Esophagus muscularis mucosa (tissue), 3 donors: ENCODE measurements at regions not wholly inside any gene's neighbourhood (a gene's known extent, or its start where the extent isn't known, plus 50 kb on each side); places are given as distances from the start of the nearest gene placed in this dataset.

Source experiments
- CTCF ChIP-seq, 3 experiments: fragments of 200-600 bp in 2 of 3; fragments of 450-650 bp in 1 of 3; sonication (generic) in 2 of 3; IDR thresholded peaks; one replicate each; pipeline ENCODE4 v1.5.1; 2017 to 2019; ENCODE audit warnings: antibody characterized with exemption in 3 of 3, mild to moderate bottlenecking in 2 of 3, moderate library complexity in 1 of 3
- POLR2A ChIP-seq: fragments of 450-650 bp; IDR thresholded peaks from one replicate; pipeline ENCODE4 v1.6.1; 2017; ENCODE audit warnings: antibody characterized with exemption, moderate library complexity, mild to moderate bottlenecking, low read depth
- POLR2AphosphoS5 ChIP-seq, 2 donors: sonication (generic); formaldehyde crosslinking; IDR thresholded peaks; one replicate each; pipeline ENCODE4 v1.6.1; 2017; ENCODE audit warnings: antibody characterized with exemption in 2 of 2

DNA sequence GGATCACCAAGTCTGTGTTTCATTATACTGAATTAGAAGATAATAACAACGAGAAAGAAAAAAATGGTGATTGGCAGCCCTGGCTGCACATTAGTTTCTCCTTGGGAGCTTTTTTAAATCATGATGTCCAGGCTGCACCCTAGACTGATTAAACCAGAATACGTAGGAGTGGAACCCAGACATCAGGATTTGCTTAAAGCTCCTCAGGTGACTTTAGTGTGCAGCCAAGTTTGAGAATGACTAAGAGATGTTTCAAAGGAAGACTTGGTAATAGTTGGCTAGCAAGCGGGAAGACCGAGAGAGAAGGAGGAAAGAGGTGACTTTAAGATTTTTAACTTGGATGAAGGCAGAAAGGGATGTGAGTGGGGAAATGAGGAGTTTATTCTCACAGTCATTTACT lies 71.4 kb upstream of the SERP2 start:
- TF ChIP-seq POLR2A: no peak
- TF ChIP-seq CTCF (IDR thresholded peaks at IDR 0.05): no peak
- no peak for TF ChIP-seq POLR2AphosphoS5 (IDR thresholded peaks at IDR 0.05)
